HepG2 (cell line): ENCODE measurements at regions not wholly inside any gene's neighbourhood (a gene's known extent, or its start where the extent isn't known, plus 50 kb on each side); places are given as distances from the start of the nearest gene placed in this dataset.

Experiments
- ATAC-seq: fragments of 200-7000 bp; cut with Tn5 transposase; 3 replicates; pipeline ENCODE4 v1.9.1; 2020; ENCODE audit warnings: mild to moderate bottlenecking, moderate library complexity
- BruUV-seq: library from RNA; stranded (reverse); fragments of 400-500 nt; replicated peaks from 2 replicates; lab custom pipeline; 2021; lab: Mats Ljungman, UMichigan
- CTCF ChIA-PET: fragments of 300-600 bp; formaldehyde crosslinking; extraction: SDS; loops from one replicate; lab custom pipeline; 2021; ENCODE audit warnings: low total read pairs, inconsistent platforms, low intra/inter-chr PET ratio; lab: Yijun Ruan, JAX
- POLR2A ChIA-PET: fragments of 350-600 bp; sonication (Branson Sonifier 250); formaldehyde crosslinking; loops from one replicate; lab custom pipeline; 2020; ENCODE audit warnings: antibody characterized with exemption, inconsistent platforms; lab: Yijun Ruan, JAX
- DNase-seq: peaks from one replicate; pipeline ENCODE4 v3.0.0-alpha.2; 2015; ENCODE audit warnings: low spot score
- FAIRE-seq: peaks from 3 replicates; lab custom pipeline; 2011; peaks lifted over from hg19 to GRCh38; lab: Jason Lieb, UNC
- H2AFZ ChIP-seq: one replicate; pipeline ENCODE4 v1.6.1; 2011; ENCODE audit warnings: low read length, inconsistent platforms
- H3K27ac ChIP-seq: fragments of 300-600 bp; 3 replicates; pipeline ENCODE4 v1.8.0; 2011; ENCODE audit warnings: mixed run types, mild to moderate bottlenecking, mixed read lengths, low read length, inconsistent platforms; ENCODE audit not compliant: insufficient read depth; ENCODE audit errors: extremely low read length
- H3K27me3 ChIP-seq, 2 experiments: fragments of 200-600 bp in 1 of 2; 2 replicates in 1 of 2; 3 replicates in 1 of 2; pipeline versions ENCODE4 v1.6.0 to v1.8.0; 2011; ENCODE audit warnings: low read length in 2 of 2, mild to moderate bottlenecking in 2 of 2, moderate library complexity in 2 of 2, inconsistent platforms in 1 of 2; ENCODE audit not compliant: insufficient read depth in 2 of 2, control insufficient read depth in 1 of 2
- H3K36me3 ChIP-seq, 2 experiments: fragments of 200-600 bp in 1 of 2; replicated peaks in 1 of 2; 2 replicates in 1 of 2; 3 replicates in 1 of 2; pipeline versions ENCODE4 v1.5.1 to v1.8.0; 2011; ENCODE audit warnings: low read length in 2 of 2, inconsistent platforms in 1 of 2; ENCODE audit not compliant: insufficient read depth in 2 of 2, control insufficient read depth in 1 of 2
- H3K4me1 ChIP-seq: 2 replicates; pipeline ENCODE4 v1.5.1; 2012; ENCODE audit warnings: low read length, inconsistent platforms; ENCODE audit not compliant: insufficient read depth
- H3K4me2 ChIP-seq: 2 replicates; pipeline ENCODE4 v1.6.0; 2011; ENCODE audit warnings: low read depth, low read length, inconsistent platforms
- H3K4me3 ChIP-seq, 3 experiments: fragments of 200-600 bp in 1 of 3; sonication (generic), shearing (Covaris generic) in 1 of 3; replicated peaks in 1 of 3; 2 replicates each; pipeline ENCODE4 v1.5.1; 2011 to 2016; ENCODE audit warnings: low read length in 3 of 3, inconsistent platforms in 2 of 3, low read depth in 2 of 3, mild to moderate bottlenecking in 2 of 3, control low read depth in 1 of 3, mixed read lengths in 1 of 3; ENCODE audit not compliant: insufficient read depth in 1 of 3
- H3K79me2 ChIP-seq: one replicate; pipeline ENCODE4 v1.6.1; 2011; ENCODE audit warnings: low read length, inconsistent platforms; ENCODE audit not compliant: insufficient read depth
- H3K9ac ChIP-seq: 2 replicates; pipeline ENCODE4 v1.6.0; 2011; ENCODE audit warnings: mild to moderate bottlenecking, low read depth, low read length, inconsistent platforms; ENCODE audit not compliant: insufficient read depth
- H3K9me3 ChIP-seq: 2 replicates; pipeline ENCODE4 v1.5.1; 2012; ENCODE audit warnings: mild to moderate bottlenecking, low read length
- H4K20me1 ChIP-seq: 2 replicates; pipeline ENCODE4 v1.6.0; 2011; ENCODE audit warnings: inconsistent platforms, mild to moderate bottlenecking, low read length, moderate library complexity; ENCODE audit not compliant: insufficient read depth
- ATF1 ChIP-seq: IDR thresholded peaks from 2 replicates; pipeline ENCODE4 v1.6.1; 2016; ENCODE audit warnings: mild to moderate bottlenecking, control low read depth
- BATF2 ChIP-seq: sonication (generic); formaldehyde crosslinking; IDR thresholded peaks from 2 replicates; pipeline ENCODE4 v1.8.0; 2022; ENCODE audit warnings: mild to moderate bottlenecking, missing genetic modification reagents, moderate library complexity
- ELF4 ChIP-seq: sonication (generic); formaldehyde crosslinking; IDR thresholded peaks from 2 replicates; pipeline ENCODE4 v1.5.0; 2020; ENCODE audit warnings: missing genetic modification reagents, mild to moderate bottlenecking, moderate library complexity, borderline replicate concordance
- KDM2A ChIP-seq: sonication (generic); formaldehyde crosslinking; IDR thresholded peaks from 2 replicates; pipeline ENCODE4 v1.4.0; 2020; ENCODE audit warnings: low read depth, missing genetic modification reagents, borderline replicate concordance
- MIXL1 ChIP-seq: IDR thresholded peaks from 2 replicates; pipeline ENCODE4 v1.6.1; 2016
- NR2F1 ChIP-seq, 2 experiments: fragments of 450-650 bp in 1 of 2; formaldehyde crosslinking in 1 of 2; IDR thresholded peaks; 2 replicates each; pipeline versions ENCODE4 v1.5.0 to v1.6.1; 2016 to 2020; ENCODE audit warnings: mild to moderate bottlenecking in 1 of 2, missing compliant biosample characterization in 1 of 2, missing genetic modification reagents in 1 of 2, moderate library complexity in 1 of 2
- PRPF4 ChIP-seq: fragments of 200-400 bp; formaldehyde crosslinking; IDR thresholded peaks from 2 replicates; pipeline ENCODE4 v1.6.1; 2016; ENCODE audit warnings: low read length, low read depth; ENCODE audit not compliant: poor library complexity, severe bottlenecking
- TFE3 ChIP-seq: IDR thresholded peaks from 2 replicates; pipeline ENCODE4 v1.6.1; 2016
- TGIF2 ChIP-seq: IDR thresholded peaks from 2 replicates; pipeline ENCODE4 v1.6.1; 2016; ENCODE audit warnings: control low read depth, missing compliant biosample characterization
- ZBTB37 ChIP-seq: sonication (generic); formaldehyde crosslinking; IDR thresholded peaks from 2 replicates; pipeline ENCODE4 v1.4.0; 2020; ENCODE audit warnings: mild to moderate bottlenecking, missing genetic modification reagents
- ZBTB4 ChIP-seq: sonication (generic); formaldehyde crosslinking; IDR thresholded peaks from 2 replicates; pipeline ENCODE4 v1.4.0; 2020; ENCODE audit warnings: missing genetic modification reagents, mild to moderate bottlenecking, borderline replicate concordance
- ZNF280D ChIP-seq: sonication (generic); formaldehyde crosslinking; IDR thresholded peaks from 2 replicates; pipeline ENCODE4 v1.5.1; 2020; ENCODE audit warnings: mild to moderate bottlenecking, missing genetic modification reagents
- WGBS: methylation state at CpG from one replicate; pipeline ENCODE4 v1.1.6; 2017; ENCODE audit warnings: low lambda C conversion rate; 5-methylcytosine and 5-hydroxymethylcytosine counted together
- in situ Hi-C: cut with HindIII; loops from 2 replicates; pipeline ENCODE4 v1.10.0; 2017; ENCODE audit warnings: low pct_unique_long_range_greater_than_20kb; ENCODE audit not compliant: extremely low pct_ligation_motif_present
- intact Hi-C: fragments of 100-400 bp; cut with micrococcal nuclease; formaldehyde crosslinking; loops from one replicate; pipeline ENCODE4 v1.10.0; 2022; ENCODE audit not compliant: unreplicated experiment

GRCh38 chr2:34492561-34493455, 893.7 kb upstream of the FAM98A start:
- Histone ChIP-seq H3K4me2 (no peak overlapping the region), H3K9me3 (peaks cover 73% of the 10 kb centered on the region), H3K36me3 (no peaks in the 10 kb centered on the region), H2AFZ (no peak overlapping the region), H4K20me1 (no peaks in the 10 kb centered on the region), H3K27me3 (no peaks in the 10 kb centered on the region), H3K79me2 (no peaks in the 10 kb centered on the region), H3K27ac (no peak overlapping the region), H3K4me3 (no peak overlapping the region), H3K9ac (no peak overlapping the region), H3K4me1 (no peaks in the 10 kb centered on the region)
- DNase-seq (no peak), ATAC-seq (no peak), FAIRE-seq (no peak)
- ChIA-PET POLR2A (no interaction called here), CTCF (no interaction called here)
- in situ Hi-C loops, result no loop called here
- 1% methylated on average over 3 of the region's 3 CpGs for WGBS
- intact Hi-C loops, result no loop called here
- no TSS peak for BruUV-seq
- TF ChIP-seq KDM2A (CRISPR knock-in tag) (no peak), ZBTB37 (no peak), PRPF4 (no peak), BATF2 (CRISPR knock-in tag) (no peak), ELF4 (CRISPR knock-in tag) (no peak), ATF1 (CRISPR knock-in tag) (no peak), TGIF2 (CRISPR knock-in tag) (no peak), ZNF280D (no peak), MIXL1 (CRISPR knock-in tag) (no peak), ZBTB4 (CRISPR knock-in tag) (no peak), TFE3 (CRISPR knock-in tag) (no peak), NR2F1 (CRISPR knock-in tag; IDR thresholded peaks at IDR 0.05) (no peak)
